Brain pericyte (primary cell): ENCODE measurements at regions not wholly inside any gene's neighbourhood (a gene's known extent, or its start where the extent isn't known, plus 50 kb on each side); places are given as distances from the start of the nearest gene placed in this dataset.

Source experiments
- DNase-seq: peaks from one replicate; pipeline ENCODE4 v3.0.0-alpha.2; 2012; ENCODE audit warnings: low read depth, low spot score

- DNase-seq = no peak
Measured at GRCh38 chr7:41367967-41368882, 334.7 kb downstream of the INHBA start.

GRCh38 chr7:41351091-41351490, 351.8 kb downstream of the INHBA start:
- no peak for DNase-seq

GRCh38 chr7:41346878-41347277, 356.0 kb downstream of the INHBA start:
- DNase-seq = no peak

GRCh38 chr7:41339913-41340676, 362.8 kb downstream of the INHBA start:
- DNase-seq = no peak

DNA sequence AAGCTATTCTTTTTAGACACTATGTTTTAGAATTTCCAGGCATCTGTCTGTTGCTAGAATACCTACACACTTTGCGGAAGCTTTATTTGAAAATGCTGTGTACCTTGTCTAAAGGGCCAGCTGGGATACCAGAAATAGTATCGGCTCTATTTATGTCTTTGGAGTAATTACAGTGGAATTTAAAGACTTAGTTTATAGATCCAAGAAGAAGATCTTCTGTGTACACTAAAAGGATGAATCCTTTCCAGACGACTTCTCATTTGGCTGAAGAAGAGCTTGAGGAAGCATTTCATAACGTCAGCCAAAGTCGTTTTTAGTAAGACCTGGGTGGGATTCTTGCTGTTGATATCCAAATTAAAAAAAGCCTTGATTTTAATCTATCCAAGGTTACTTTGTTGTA, 365.9 kb downstream of the INHBA start:
- DNase-seq = no peak

- no peak for DNase-seq
Measured at GRCh38 chr7:41336455-41336952, 366.4 kb downstream of the INHBA start.

GRCh38 chr7:41334071-41334862, 368.6 kb downstream of the INHBA start:
- no peak for DNase-seq

DNA sequence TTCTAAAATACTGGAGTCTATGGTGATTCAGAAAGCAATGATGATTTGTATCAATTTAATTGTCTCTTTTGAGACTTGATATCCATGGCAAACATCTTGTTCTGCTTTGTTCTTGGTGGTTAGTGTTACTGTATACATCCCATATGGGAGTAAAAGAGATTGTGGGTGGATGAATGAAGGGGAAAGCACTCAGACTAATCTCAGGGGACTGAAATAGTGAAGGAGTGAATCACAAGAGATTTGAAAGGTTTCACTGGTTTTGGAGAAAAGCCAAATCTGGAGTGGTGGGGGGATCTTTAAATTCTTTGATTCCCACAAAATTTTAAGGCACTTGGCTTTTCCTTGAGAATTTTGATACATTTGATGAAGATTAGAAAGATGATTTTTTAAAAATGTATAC, 369.4 kb downstream of the INHBA start:
- DNase-seq = no peak

DNA sequence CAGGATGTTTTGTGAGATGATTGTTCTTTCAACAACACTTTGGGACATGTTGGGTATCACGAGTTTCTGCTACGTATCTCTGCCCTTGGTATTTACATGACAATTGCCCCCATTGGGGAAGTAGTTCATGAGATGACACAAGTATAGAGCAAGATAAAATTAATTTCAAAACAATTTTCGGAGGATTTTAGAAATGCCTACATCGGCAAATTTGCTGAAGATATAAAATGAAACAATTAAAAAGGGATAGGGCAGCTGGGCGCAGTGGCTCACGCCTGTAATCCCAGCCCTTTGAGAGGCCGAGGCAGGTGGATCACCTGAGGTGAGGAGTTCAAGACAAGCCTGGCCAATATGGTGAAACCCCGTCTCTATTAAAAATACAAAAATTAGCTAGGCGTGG, 371.7 kb downstream of the INHBA start:
- no peak for DNase-seq

GRCh38 chr7:41328544-41328943, 374.3 kb downstream of the INHBA start:
- no peak for DNase-seq

DNA sequence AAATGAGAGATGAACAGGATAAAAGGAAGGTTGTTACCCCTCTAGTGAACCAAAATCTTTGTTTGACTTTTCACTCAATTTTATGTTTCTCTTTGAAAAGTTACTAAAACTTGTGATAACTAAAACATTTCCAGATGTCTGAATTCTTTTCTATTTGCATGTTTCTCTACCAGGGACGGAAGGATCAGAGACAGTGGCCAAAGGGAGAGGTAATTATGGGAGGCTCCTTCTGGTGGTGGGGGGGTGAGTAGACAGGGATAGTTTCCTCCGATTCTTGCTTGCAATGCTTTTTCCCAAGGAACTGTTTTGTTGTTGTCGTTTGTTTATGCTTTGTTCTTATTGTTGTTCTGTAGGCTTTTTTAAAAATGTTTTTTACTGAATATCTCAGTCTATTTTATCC, 374.8 kb downstream of the INHBA start:
- no peak for DNase-seq

GRCh38 chr7:41326616-41327015, 376.3 kb downstream of the INHBA start:
- no peak for DNase-seq

DNA sequence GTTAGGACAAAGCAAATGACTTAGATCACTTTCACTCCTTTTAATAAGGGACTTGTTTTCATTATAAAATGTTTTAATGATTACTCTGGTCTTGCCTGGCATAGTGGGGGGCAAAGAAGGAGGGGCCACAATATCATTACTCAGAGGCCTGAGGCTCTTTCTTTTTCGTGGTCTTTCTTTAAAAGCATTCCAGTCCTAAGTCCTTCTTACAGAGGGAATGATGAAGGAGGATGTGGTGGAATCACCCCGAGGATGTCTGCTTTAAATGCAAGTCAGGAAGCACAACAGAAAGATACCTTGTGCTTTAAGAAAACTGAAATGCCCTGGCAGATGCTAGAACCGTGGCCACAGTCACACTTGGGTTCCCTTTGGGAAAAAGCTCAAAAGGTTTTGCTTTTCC, 379.1 kb downstream of the INHBA start:
- no peak for DNase-seq

- DNase-seq = no peak
Measured at GRCh38 chr7:41319581-41319980, 383.3 kb downstream of the INHBA start.

- DNase-seq = no peak
Measured at GRCh38 chr7:41316410-41316809, 386.5 kb downstream of the INHBA start.

GRCh38 chr7:41315764-41316163, 387.1 kb downstream of the INHBA start:
- DNase-seq = no peak

DNA sequence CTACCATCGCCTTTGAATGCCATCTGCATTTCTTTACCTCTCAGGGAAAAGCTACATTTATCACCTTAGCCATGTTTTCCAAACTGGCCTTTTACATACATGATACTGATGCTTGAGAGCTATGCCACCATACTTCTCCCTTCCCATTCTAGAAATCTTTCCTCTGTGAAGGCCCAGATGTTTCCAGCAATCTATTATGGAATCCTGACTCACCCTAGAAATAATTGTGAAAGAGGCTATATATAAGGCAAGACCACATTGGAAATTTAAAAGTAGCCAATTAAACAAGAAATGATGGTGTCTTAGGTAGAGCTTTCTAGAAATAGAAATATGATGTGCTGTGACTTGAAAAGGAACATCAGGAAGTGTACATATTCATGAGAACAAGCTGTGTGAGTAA, 389.7 kb downstream of the INHBA start:
- no peak for DNase-seq

DNA sequence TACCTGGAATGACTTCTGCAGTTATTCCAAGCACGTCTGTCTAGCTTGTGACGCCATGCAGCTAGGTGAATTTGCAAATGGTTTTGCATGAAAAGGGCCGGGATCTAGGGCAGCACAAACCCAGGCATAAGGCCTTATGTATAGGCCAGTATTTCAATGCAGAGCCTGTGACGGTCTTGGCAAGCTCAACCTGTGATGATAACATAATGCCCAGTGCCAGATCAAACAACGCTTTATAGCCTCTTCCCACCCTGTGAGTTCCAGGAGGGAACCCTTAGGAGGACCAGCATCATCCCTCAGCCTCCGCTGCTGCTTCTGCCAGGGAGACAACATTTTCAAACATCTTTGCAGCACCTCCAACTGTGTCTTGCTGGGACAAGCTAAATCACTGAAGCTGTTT, 390.7 kb downstream of the INHBA start:
- DNase-seq = no peak

GRCh38 chr7:41311301-41311700, 391.6 kb downstream of the INHBA start:
- DNase-seq = no peak

DNA sequence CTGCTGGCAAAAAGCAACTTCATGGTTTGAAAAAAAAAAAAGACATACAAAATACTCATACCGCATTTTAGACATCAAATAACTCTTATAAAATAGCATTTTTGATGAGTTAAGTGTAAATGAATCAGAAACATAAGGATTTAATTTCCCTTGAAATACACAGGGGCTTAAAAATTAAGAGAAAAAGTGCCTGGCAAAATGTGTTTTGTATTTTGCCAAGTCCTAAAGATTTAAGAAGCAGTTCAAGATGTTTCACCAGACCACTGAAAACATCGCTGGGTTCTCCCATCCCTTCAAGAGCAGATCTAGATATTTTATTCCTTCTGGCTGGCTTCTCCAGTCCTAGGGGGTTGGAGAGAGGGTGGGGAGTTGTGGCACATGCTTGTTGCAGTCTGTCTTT, 396.4 kb downstream of the INHBA start:
- no peak for DNase-seq

DNA sequence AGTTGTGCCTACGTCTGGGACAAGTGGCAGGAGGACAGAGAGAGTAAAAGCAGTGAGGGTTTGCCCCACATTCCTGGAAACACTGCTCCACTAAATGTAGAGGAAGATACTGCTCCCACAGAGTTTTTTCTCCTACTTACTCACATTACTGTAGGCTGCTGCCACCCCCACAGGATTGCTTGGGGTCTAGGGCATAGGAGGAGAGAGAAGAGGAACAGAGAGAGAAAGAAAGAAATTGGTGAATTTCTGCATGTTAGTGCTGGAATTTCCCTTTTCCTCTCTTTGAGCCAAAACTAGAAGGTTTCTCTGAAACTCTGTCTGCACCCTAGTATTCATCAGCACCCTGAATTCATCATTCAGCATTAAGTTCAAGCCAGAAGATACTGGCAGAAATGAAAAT, 397.9 kb downstream of the INHBA start:
- DNase-seq = no peak

DNA sequence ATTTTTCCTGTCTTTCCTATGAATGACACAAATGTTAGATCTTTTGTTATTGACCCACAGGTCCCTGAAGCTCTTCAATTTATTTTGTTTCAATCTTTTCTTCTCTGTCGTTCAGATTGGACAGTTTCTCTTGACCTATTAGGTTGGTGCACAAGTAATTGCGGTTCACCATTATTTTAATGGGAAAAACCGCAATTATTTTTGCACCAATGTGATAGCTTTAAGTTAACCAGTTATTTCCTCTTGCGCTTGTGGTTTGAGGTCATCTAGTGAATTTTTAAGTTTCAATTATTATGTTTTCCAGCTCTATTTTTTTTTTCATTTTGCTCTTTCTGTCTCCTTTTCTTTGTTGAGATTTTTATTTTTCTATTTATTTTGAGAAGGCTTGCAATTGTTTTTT, 399.2 kb downstream of the INHBA start:
- no peak for DNase-seq
